HEK293T (cell line): ENCODE measurements at regions not wholly inside any gene's neighbourhood (a gene's known extent, or its start where the extent isn't known, plus 50 kb on each side); places are given as distances from the start of the nearest gene placed in this dataset.

Experiments used
- ELF4 ChIP-seq: fragments of 450-650 bp; IDR thresholded peaks from 2 replicates; pipeline ENCODE4 v1.6.1; 2017; ENCODE audit warnings: antibody characterized with exemption
- FOXM1 ChIP-seq: fragments of 450-650 bp; IDR thresholded peaks from 2 replicates; pipeline ENCODE4 v1.6.1; 2017; ENCODE audit warnings: mild to moderate bottlenecking, borderline replicate concordance
- HDGF ChIP-seq: fragments of 450-650 bp; IDR thresholded peaks from 2 replicates; pipeline ENCODE4 v1.6.1; 2017; ENCODE audit warnings: antibody characterized with exemption, borderline replicate concordance
- L3MBTL2 ChIP-seq: fragments of 450-650 bp; conservative IDR thresholded peaks from 2 replicates; pipeline ENCODE4 v1.6.1; 2016; ENCODE audit warnings: mild to moderate bottlenecking
- SP1 ChIP-seq: fragments of 450-650 bp; IDR thresholded peaks from 2 replicates; pipeline ENCODE4 v1.6.1; 2017
- SUZ12 ChIP-seq: fragments of 450-650 bp; IDR thresholded peaks from 2 replicates; pipeline ENCODE4 v1.6.1; 2016; ENCODE audit warnings: mild to moderate bottlenecking

GRCh38 chr4:137661693-137662092, 129.4 kb upstream of the PCDH18 start:
- no peak for TF ChIP-seq FOXM1
- TF ChIP-seq L3MBTL2: no peak
- no peak for TF ChIP-seq ELF4
- no peak for TF ChIP-seq SP1
- no peak for TF ChIP-seq SUZ12
- no peak for TF ChIP-seq HDGF
